AG04450 (cell line): ENCODE measurements at regions not wholly inside any gene's neighbourhood (a gene's known extent, or its start where the extent isn't known, plus 50 kb on each side); places are given as distances from the start of the nearest gene placed in this dataset.

ENCODE experiments used
- CTCF ChIA-PET: fragments of 300-600, 350-600 bp; formaldehyde crosslinking; extraction: SDS; loops from one replicate; lab custom pipeline; 2022; ENCODE audit warnings: antibody characterized with exemption, inconsistent platforms; lab: Charles Lee
- POLR2A ChIA-PET: fragments of 350-600 bp; formaldehyde crosslinking; extraction: SDS; loops from one replicate; lab custom pipeline; 2021; ENCODE audit warnings: antibody characterized with exemption, inconsistent platforms; lab: Yijun Ruan, JAX
- DNase-seq: peaks from one replicate; pipeline ENCODE4 v3.0.0-alpha.2; 2011; ENCODE audit warnings: low read depth, low spot score
- H3K27ac ChIP-seq: one replicate; pipeline ENCODE4 v1.5.1; 2012; ENCODE audit warnings: low read depth, low read length, control low read depth
- H3K27me3 ChIP-seq: one replicate; pipeline ENCODE4 v1.6.0; 2012; ENCODE audit warnings: low read length; ENCODE audit not compliant: control insufficient read depth, insufficient read depth
- H3K4me3 ChIP-seq: 2 replicates; pipeline ENCODE4 v1.5.1; 2011; ENCODE audit warnings: mild to moderate bottlenecking, low read depth, low read length, control low read depth
- H3K9me3 ChIP-seq: 2 replicates; pipeline ENCODE4 v1.5.1; 2012; ENCODE audit warnings: low read length; ENCODE audit not compliant: control insufficient read depth, insufficient read depth
- CTCF ChIP-seq: IDR thresholded peaks from 2 replicates; pipeline ENCODE4 v1.5.1; 2011; ENCODE audit warnings: low read depth, low read length, control low read depth, inconsistent platforms

- POLR2A ChIA-PET, result no interaction called here
- no peak for TF ChIP-seq CTCF
These were observed 181.5 kb downstream of the TSHZ3 start for GRCh38 chr19:31167690-31168089.

GRCh38 chr19:31166206-31166605 is 183.0 kb downstream of the TSHZ3 start:
- ChIA-PET CTCF (no interaction called here), POLR2A (no interaction called here)
- Histone ChIP-seq H3K9me3 (no peaks in the 10 kb centered on the region), H3K4me3 (no peak overlapping the region), H3K27ac (no peak overlapping the region), H3K27me3 (no peaks in the 10 kb centered on the region)
- TF ChIP-seq CTCF, result no peak
- DNase-seq, result no peak

More at GRCh38 chr19:31167690-31168089, 181.5 kb downstream of the TSHZ3 start:
- H3K27me3 ChIP-seq, result no peaks in the 10 kb centered on the region
- H3K4me3 ChIP-seq, result no peak overlapping the region
- DNase-seq, result no peak
- H3K27ac ChIP-seq, result no peak overlapping the region
- CTCF ChIA-PET, result interaction anchor here (0.6 to 1.3 kb wide), 2 partner anchors 113 to 178 kb away, joined by 3 to 4 read pairs; no protein-coding TSS in a partner anchor
- no peaks in the 10 kb centered on the region for H3K9me3 ChIP-seq

- TF ChIP-seq CTCF, result no peak
- no peaks in the 10 kb centered on the region for H3K9me3 ChIP-seq
- CTCF ChIA-PET, result no interaction called here
- H3K27me3 ChIP-seq, result no peaks in the 10 kb centered on the region
- POLR2A ChIA-PET, result no interaction called here
- no peak overlapping the region for H3K27ac ChIP-seq
- no peak for DNase-seq
- no peak overlapping the region for H3K4me3 ChIP-seq
These were observed 184.4 kb downstream of the TSHZ3 start for GRCh38 chr19:31164791-31165251.

- CTCF ChIA-PET, result no interaction called here
- DNase-seq, result peak; percentile 13
- H3K9me3 ChIP-seq, result no peaks in the 10 kb centered on the region
- H3K4me3 ChIP-seq, result no peak overlapping the region
- TF ChIP-seq CTCF, result no peak
- POLR2A ChIA-PET, result no interaction called here
- H3K27ac ChIP-seq, result no peak overlapping the region
- no peaks in the 10 kb centered on the region for H3K27me3 ChIP-seq
These were observed 188.8 kb downstream of the TSHZ3 start for GRCh38 chr19:31160336-31160926.

GRCh38 chr19:31154021-31154420 is 195.2 kb downstream of the TSHZ3 start:
- no peak for DNase-seq
- CTCF ChIA-PET, result no interaction called here
- no peaks in the 10 kb centered on the region for H3K27me3 ChIP-seq
- H3K4me3 ChIP-seq, result no peak overlapping the region
- no peak overlapping the region for H3K27ac ChIP-seq
- POLR2A ChIA-PET, result no interaction called here
- no peaks in the 10 kb centered on the region; the same call in none of the 2 replicates for H3K9me3 ChIP-seq
- TF ChIP-seq CTCF, result no peak
